MCF 10A (cell line): ENCODE measurements at regions not wholly inside any gene's neighbourhood (a gene's known extent, or its start where the extent isn't known, plus 50 kb on each side); places are given as distances from the start of the nearest gene placed in this dataset.
A peak's percentile ranks its signal among the peaks of the same experiment; 100 is the strongest.
"Not testable (repeated sequence)": the region's sequence is repeated elsewhere in the genome, so short reads cannot be mapped to it uniquely, and the experiment has no call there.

ENCODE experiments used
- BruUV-seq: library from RNA; stranded (reverse); fragments of 400-500 nt; replicated peaks from 2 replicates; lab custom pipeline; 2021; lab: Mats Ljungman, UMichigan
- CTCF ChIA-PET: fragments of 300-600 bp; sonication (Branson Sonifier 250); formaldehyde crosslinking; extraction: SDS; loops from one replicate; lab custom pipeline; 2021; ENCODE audit warnings: antibody characterized with exemption, inconsistent platforms; lab: Yijun Ruan, JAX
- POLR2A ChIA-PET: fragments of 300-600, 350-650 bp; sonication (Branson Sonifier 250); formaldehyde crosslinking; extraction: SDS; loops from one replicate; lab custom pipeline; 2020; ENCODE audit warnings: antibody characterized with exemption, inconsistent platforms; lab: Yijun Ruan, JAX
- DNase-seq: peaks from one replicate; pipeline ENCODE4 v3.0.0-alpha.2; 2018; ENCODE audit not compliant: unreplicated experiment
- H3K27ac Mint-ChIP-seq: one replicate; pipeline ENCODE4 v1.8.0; 2022; ENCODE audit warnings: mild to moderate bottlenecking, low read depth, mixed read lengths; ENCODE audit not compliant: unreplicated experiment
- H3K27me3 Mint-ChIP-seq: one replicate; pipeline ENCODE4 v1.8.0; 2022; ENCODE audit warnings: mixed read lengths; ENCODE audit not compliant: insufficient read depth, unreplicated experiment
- H3K36me3 Mint-ChIP-seq: one replicate; pipeline ENCODE4 v1.8.0; 2022; ENCODE audit warnings: mild to moderate bottlenecking, moderate library complexity, mixed read lengths; ENCODE audit not compliant: insufficient read depth, unreplicated experiment
- H3K4me1 Mint-ChIP-seq: one replicate; pipeline ENCODE4 v1.8.0; 2022; ENCODE audit warnings: mixed read lengths; ENCODE audit not compliant: insufficient read depth, unreplicated experiment
- H3K4me3 Mint-ChIP-seq: one replicate; pipeline ENCODE4 v1.8.0; 2022; ENCODE audit warnings: mild to moderate bottlenecking, moderate library complexity, mixed read lengths; ENCODE audit not compliant: unreplicated experiment
- H3K9me3 Mint-ChIP-seq: one replicate; pipeline ENCODE4 v1.8.0; 2022; ENCODE audit warnings: mixed read lengths; ENCODE audit not compliant: unreplicated experiment
- CTCF ChIP-seq: fragments of 200-600 bp; IDR thresholded peaks from one replicate; pipeline ENCODE4 v1.8.0; 2022; ENCODE audit warnings: antibody characterized with exemption, mild to moderate bottlenecking; ENCODE audit not compliant: unreplicated experiment
- intact Hi-C: fragments of 100-400 bp; cut with micrococcal nuclease; formaldehyde crosslinking; loops from 2 replicates; pipeline ENCODE4 v1.14.1; 2022

GRCh38 chrX:144732588-144732987, 514.7 kb upstream of the SPANXN1 start:
- BruUV-seq = no TSS peak
- no peak for TF ChIP-seq CTCF
- intact Hi-C loops = loop anchor here (5.0 kb wide), 2 partner anchors 60 to 165 kb away; no protein-coding TSS in a partner anchor
- Mint-ChIP-seq H3K36me3 (no peaks in the 10 kb centered on the region), H3K9me3 (peaks cover 7% of the 10 kb centered on the region), H3K27ac (peak overlapping the region; percentile 97), H3K4me1 (peaks cover 33% of the 10 kb centered on the region), H3K27me3 (no peaks in the 10 kb centered on the region), H3K4me3 (peak overlapping the region; percentile 65)
- peak; percentile 85 for DNase-seq
- POLR2A ChIA-PET = no interaction called here
- CTCF ChIA-PET = interaction anchor here (1.3 kb wide), 1 partner anchor 164 kb away, joined by 3 read pairs; no protein-coding TSS in a partner anchor

GRCh38 chrX:144738246-144738645, 509.1 kb upstream of the SPANXN1 start:
- H3K27ac Mint-ChIP-seq = no peak overlapping the region
- H3K4me1 Mint-ChIP-seq = no peaks in the 10 kb centered on the region
- no peaks in the 10 kb centered on the region for H3K36me3 Mint-ChIP-seq
- TF ChIP-seq CTCF = no peak
- POLR2A ChIA-PET = no interaction called here
- DNase-seq = no peak
- intact Hi-C loops = no loop called here
- H3K9me3 Mint-ChIP-seq = peaks cover 7% of the 10 kb centered on the region
- no TSS peak for BruUV-seq
- no peaks in the 10 kb centered on the region for H3K27me3 Mint-ChIP-seq
- CTCF ChIA-PET = no interaction called here
- H3K4me3 Mint-ChIP-seq = no peak overlapping the region

GRCh38 chrX:144768540-144768939, 478.8 kb upstream of the SPANXN1 start:
- no peaks in the 10 kb centered on the region for H3K9me3 Mint-ChIP-seq
- no peak for DNase-seq
- no peaks in the 10 kb centered on the region for H3K36me3 Mint-ChIP-seq
- ChIA-PET POLR2A (no interaction called here), CTCF (no interaction called here)
- TF ChIP-seq CTCF = no peak
- no peak overlapping the region for H3K4me3 Mint-ChIP-seq
- no peak overlapping the region for H3K27ac Mint-ChIP-seq
- no peaks in the 10 kb centered on the region for H3K27me3 Mint-ChIP-seq
- intact Hi-C loops = no loop called here
- H3K4me1 Mint-ChIP-seq = no peaks in the 10 kb centered on the region
- no TSS peak for BruUV-seq

DNA sequence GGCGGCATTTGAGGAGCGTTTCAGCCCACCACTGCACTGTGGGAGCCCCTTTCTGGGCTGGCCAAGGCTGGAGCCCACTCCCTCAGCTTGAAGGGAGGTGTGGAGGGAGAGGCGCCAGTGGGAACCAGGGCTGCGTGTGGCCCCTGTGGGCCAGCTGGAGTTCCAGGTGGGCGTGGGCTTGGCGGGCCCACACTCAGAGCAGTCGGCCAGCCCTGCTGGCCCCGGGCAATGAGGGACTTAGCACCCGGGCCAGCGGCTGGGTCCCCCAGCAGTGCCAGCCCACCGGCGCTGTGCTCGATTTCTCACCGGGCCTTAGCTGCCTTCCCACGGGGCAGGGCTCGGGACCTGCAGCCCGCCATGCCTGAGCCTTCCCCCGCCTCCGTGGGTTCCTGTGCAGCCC, 463.8 kb upstream of the SPANXN1 start:
- H3K27me3 Mint-ChIP-seq, POLR2A ChIA-PET, H3K27ac Mint-ChIP-seq, H3K4me3 Mint-ChIP-seq, intact Hi-C loops, DNase-seq, H3K9me3 Mint-ChIP-seq, H3K36me3 Mint-ChIP-seq, BruUV-seq, H3K4me1 Mint-ChIP-seq: not testable (repeated sequence)
- CTCF ChIA-PET = interaction anchor here (0.7 kb wide), 1 partner anchor 950 kb away, joined by 3 read pairs; no protein-coding TSS in a partner anchor
